GM12891 (cell line): ENCODE measurements at regions not wholly inside any gene's neighbourhood (a gene's known extent, or its start where the extent isn't known, plus 50 kb on each side); places are given as distances from the start of the nearest gene placed in this dataset.

Source experiments
- PAX5 ChIP-seq: IDR thresholded peaks from 2 replicates; pipeline ENCODE4 v1.6.1; 2011; ENCODE audit warnings: low read length, moderate library complexity, mild to moderate bottlenecking; ENCODE audit not compliant: insufficient read depth, severe bottlenecking
- POLR2A ChIP-seq: IDR thresholded peaks from 2 replicates; pipeline ENCODE4 v1.6.1; 2011; ENCODE audit warnings: low read depth, low read length, control low read depth
- POLR2AphosphoS5 ChIP-seq: IDR thresholded peaks from 2 replicates; pipeline ENCODE4 v1.6.1; 2011; ENCODE audit warnings: low read depth, low read length, control low read depth

GRCh38 chr9:80493258-80493657 is 921.5 kb downstream of the TLE4 start:
- TF ChIP-seq POLR2A = no peak
- no peak for TF ChIP-seq POLR2AphosphoS5
- TF ChIP-seq PAX5 = no peak
